ENCODE measurements at regions not wholly inside any gene's neighbourhood (a gene's known extent, or its start where the extent isn't known, plus 50 kb on each side); places are given as distances from the start of the nearest gene placed in this dataset.

- DNase-seq (ENCODE audit: low read depth), result no peak
- no peak overlapping the region for H3K4me3 ChIP-seq (ENCODE audit: low read depth, low read length)
- TF ChIP-seq CTCF (IDR thresholded peaks at IDR 0.05; ENCODE audit: insufficient read depth, low read depth, low read length), result no peak
Measured at GRCh38 chr4:188624370-188624769, 485.1 kb downstream of the TRIML1 start.

- no peak overlapping the region for H3K4me3 ChIP-seq (ENCODE audit: low read depth, low read length)
- no peak for TF ChIP-seq CTCF (IDR thresholded peaks at IDR 0.05; ENCODE audit: insufficient read depth, low read depth, low read length)
- no peak for DNase-seq (ENCODE audit: low read depth)
Measured at GRCh38 chr4:188627892-188628291, 488.7 kb downstream of the TRIML1 start.

- TF ChIP-seq CTCF (IDR thresholded peaks at IDR 0.05; ENCODE audit: insufficient read depth, low read depth, low read length), result no peak
- no peak overlapping the region for H3K4me3 ChIP-seq (ENCODE audit: low read depth, low read length)
- no peak for DNase-seq (ENCODE audit: low read depth)
Measured at GRCh38 chr4:188639479-188640100, 500.3 kb downstream of the TRIML1 start.

- TF ChIP-seq CTCF (IDR thresholded peaks at IDR 0.05; ENCODE audit: insufficient read depth, low read depth, low read length), result no peak
- H3K4me3 ChIP-seq (ENCODE audit: low read depth, low read length), result no peak overlapping the region
- DNase-seq (ENCODE audit: low read depth), result no peak
Measured at GRCh38 chr4:188647820-188648370, 508.7 kb downstream of the TRIML1 start.

- TF ChIP-seq CTCF (IDR thresholded peaks at IDR 0.05; ENCODE audit: insufficient read depth, low read depth, low read length), result no peak
- H3K4me3 ChIP-seq (ENCODE audit: low read depth, low read length), result no peak overlapping the region
- no peak for DNase-seq (ENCODE audit: low read depth)
Measured at GRCh38 chr4:188649635-188650034, 510.4 kb downstream of the TRIML1 start.

GRCh38 chr4:188650516-188650915 lies 511.3 kb downstream of the TRIML1 start:
- DNase-seq (ENCODE audit: low read depth), result no peak
- H3K4me3 ChIP-seq (ENCODE audit: low read depth, low read length), result no peak overlapping the region
- no peak for TF ChIP-seq CTCF (IDR thresholded peaks at IDR 0.05; ENCODE audit: insufficient read depth, low read depth, low read length)

- no peak for TF ChIP-seq CTCF (IDR thresholded peaks at IDR 0.05; ENCODE audit: insufficient read depth, low read depth, low read length)
- DNase-seq (ENCODE audit: low read depth), result no peak
- H3K4me3 ChIP-seq (ENCODE audit: low read depth, low read length), result no peak overlapping the region
Measured at GRCh38 chr4:188657365-188657764, 518.1 kb downstream of the TRIML1 start.
